ENCODE measurements at regions not wholly inside any gene's neighbourhood (a gene's known extent, or its start where the extent isn't known, plus 50 kb on each side); places are given as distances from the start of the nearest gene placed in this dataset.

- ATAC-seq, result no peak
- TF ChIP-seq ISL1 (CRISPR knock-in tag; IDR thresholded peaks at IDR 0.05), result no peak
- no peak for TF ChIP-seq ZFP30 (CRISPR knock-in tag; IDR thresholded peaks at IDR 0.05)
- TF ChIP-seq GLIS3 (CRISPR knock-in tag; IDR thresholded peaks at IDR 0.05), result no peak
- no peak for TF ChIP-seq SNAI2 (CRISPR knock-in tag; IDR thresholded peaks at IDR 0.05)
- TF ChIP-seq ZNF8 (CRISPR knock-in tag; IDR thresholded peaks at IDR 0.05), result no peak
- no peak for TF ChIP-seq ESRRG (CRISPR knock-in tag; IDR thresholded peaks at IDR 0.05)
Measured at GRCh38 chrX:124478046-124478445, 131.7 kb downstream of the SH2D1A start.

GRCh38 chrX:124488412-124489161 lies 142.2 kb downstream of the SH2D1A start:
- no peak for ATAC-seq

DNA sequence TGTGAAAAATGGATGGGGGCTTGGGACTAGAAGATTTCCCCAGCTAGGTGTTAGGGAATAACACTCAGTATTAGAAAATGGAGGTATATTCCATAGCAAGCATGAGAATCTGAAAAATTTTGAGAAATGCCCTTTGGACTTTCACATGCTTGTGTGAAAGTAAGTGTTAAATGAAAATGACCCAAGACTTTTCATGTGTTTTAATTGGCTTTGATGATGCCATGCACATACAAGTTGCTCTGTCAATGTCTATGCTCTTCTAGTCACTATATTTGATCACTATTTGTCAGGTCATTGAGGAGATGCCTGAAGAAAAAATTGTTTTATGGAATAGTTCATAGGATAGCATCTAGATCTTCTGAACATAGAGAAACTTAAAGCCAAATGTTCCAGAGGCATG lies 147.6 kb downstream of the SH2D1A start:
- no peak for TF ChIP-seq TOX (CRISPR knock-in tag; IDR thresholded peaks at IDR 0.05; ENCODE audit: borderline replicate concordance)
- TF ChIP-seq BACH2 (CRISPR knock-in tag; IDR thresholded peaks at IDR 0.05; ENCODE audit: borderline replicate concordance), result no peak
- no peak for TF ChIP-seq PATZ1 (CRISPR knock-in tag; IDR thresholded peaks at IDR 0.05; ENCODE audit: borderline replicate concordance)
- TF ChIP-seq CSRNP3 (CRISPR knock-in tag; IDR thresholded peaks at IDR 0.05), result no peak
- no peak for TF ChIP-seq CSDC2 (CRISPR knock-in tag; IDR thresholded peaks at IDR 0.05)
- no peak for TF ChIP-seq TCF4 (CRISPR knock-in tag; IDR thresholded peaks at IDR 0.05; ENCODE audit: borderline replicate concordance)
- TF ChIP-seq, protein P1, sequence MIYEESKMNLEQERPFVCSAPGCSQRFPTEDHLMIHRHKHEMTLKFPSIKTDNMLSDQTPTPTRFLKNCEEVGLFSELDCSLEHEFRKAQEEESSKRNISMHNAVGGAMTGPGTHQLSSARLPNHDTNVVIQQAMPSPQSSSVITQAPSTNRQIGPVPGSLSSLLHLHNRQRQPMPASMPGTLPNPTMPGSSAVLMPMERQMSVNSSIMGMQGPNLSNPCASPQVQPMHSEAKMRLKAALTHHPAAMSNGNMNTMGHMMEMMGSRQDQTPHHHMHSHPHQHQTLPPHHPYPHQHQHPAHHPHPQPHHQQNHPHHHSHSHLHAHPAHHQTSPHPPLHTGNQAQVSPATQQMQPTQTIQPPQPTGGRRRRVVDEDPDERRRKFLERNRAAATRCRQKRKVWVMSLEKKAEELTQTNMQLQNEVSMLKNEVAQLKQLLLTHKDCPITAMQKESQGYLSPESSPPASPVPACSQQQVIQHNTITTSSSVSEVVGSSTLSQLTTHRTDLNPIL (CRISPR knock-in tag; IDR thresholded peaks at IDR 0.05; ENCODE audit: low read depth), result no peak
- no peak for TF ChIP-seq RARB (CRISPR knock-in tag; IDR thresholded peaks at IDR 0.05)
- ATAC-seq, result no peak

More at GRCh38 chrX:124488412-124489161, 142.2 kb downstream of the SH2D1A start:
- TF ChIP-seq ZNF565 (CRISPR knock-in tag; conservative IDR thresholded peaks at IDR 0.05; ENCODE audit: low read depth), result no peak
- no peak for TF ChIP-seq ZNF8 (CRISPR knock-in tag; IDR thresholded peaks at IDR 0.05)
- TF ChIP-seq CSRNP3 (CRISPR knock-in tag; IDR thresholded peaks at IDR 0.05), result no peak
- TF ChIP-seq PPARA (CRISPR knock-in tag; IDR thresholded peaks at IDR 0.05; ENCODE audit: borderline replicate concordance), result no peak
- TF ChIP-seq ZFP30 (CRISPR knock-in tag; IDR thresholded peaks at IDR 0.05), result no peak
- no peak for TF ChIP-seq OSR1 (CRISPR knock-in tag; IDR thresholded peaks at IDR 0.05)
- no peak for TF ChIP-seq BACH2 (CRISPR knock-in tag; IDR thresholded peaks at IDR 0.05; ENCODE audit: borderline replicate concordance)
- TF ChIP-seq ZNF70 (CRISPR knock-in tag; IDR thresholded peaks at IDR 0.05), result no peak
- no peak for TF ChIP-seq ESRRG (CRISPR knock-in tag; IDR thresholded peaks at IDR 0.05)
- TF ChIP-seq, protein P2, sequence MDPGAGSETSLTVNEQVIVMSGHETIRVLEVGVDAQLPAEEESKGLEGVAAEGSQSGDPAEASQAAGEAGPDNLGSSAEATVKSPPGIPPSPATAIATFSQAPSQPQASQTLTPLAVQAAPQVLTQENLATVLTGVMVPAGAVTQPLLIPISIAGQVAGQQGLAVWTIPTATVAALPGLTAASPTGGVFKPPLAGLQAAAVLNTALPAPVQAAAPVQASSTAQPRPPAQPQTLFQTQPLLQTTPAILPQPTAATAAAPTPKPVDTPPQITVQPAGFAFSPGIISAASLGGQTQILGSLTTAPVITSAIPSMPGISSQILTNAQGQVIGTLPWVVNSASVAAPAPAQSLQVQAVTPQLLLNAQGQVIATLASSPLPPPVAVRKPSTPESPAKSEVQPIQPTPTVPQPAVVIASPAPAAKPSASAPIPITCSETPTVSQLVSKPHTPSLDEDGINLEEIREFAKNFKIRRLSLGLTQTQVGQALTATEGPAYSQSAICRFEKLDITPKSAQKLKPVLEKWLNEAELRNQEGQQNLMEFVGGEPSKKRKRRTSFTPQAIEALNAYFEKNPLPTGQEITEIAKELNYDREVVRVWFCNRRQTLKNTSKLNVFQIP (CRISPR knock-in tag; IDR thresholded peaks at IDR 0.05; ENCODE audit: borderline replicate concordance, low read depth), result no peak

DNA sequence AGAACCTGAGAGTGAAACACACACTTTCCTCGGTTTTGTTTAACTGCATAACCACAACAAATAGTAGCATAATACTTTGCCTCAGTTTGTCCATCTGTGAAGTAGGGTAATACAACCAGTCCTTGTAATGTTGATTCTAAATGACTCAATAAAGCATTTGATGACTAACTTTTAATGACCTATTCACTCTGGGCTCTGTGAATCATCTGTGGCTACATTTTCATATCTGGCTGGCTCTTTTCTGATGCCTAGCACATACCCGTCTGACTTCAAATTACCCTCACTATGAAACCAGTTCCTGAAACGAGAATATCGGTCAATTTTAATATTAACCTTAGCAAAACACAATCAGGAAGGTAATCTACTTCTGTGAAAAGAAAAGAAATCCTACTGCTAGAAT lies 151.0 kb downstream of the SH2D1A start:
- ATAC-seq, result no peak
- no peak for TF ChIP-seq PATZ1 (CRISPR knock-in tag; IDR thresholded peaks at IDR 0.05; ENCODE audit: borderline replicate concordance)
- no peak for TF ChIP-seq PPARA (CRISPR knock-in tag; IDR thresholded peaks at IDR 0.05; ENCODE audit: borderline replicate concordance)
- TF ChIP-seq BACH2 (CRISPR knock-in tag; IDR thresholded peaks at IDR 0.05; ENCODE audit: borderline replicate concordance), result no peak
- TF ChIP-seq, protein P3, sequence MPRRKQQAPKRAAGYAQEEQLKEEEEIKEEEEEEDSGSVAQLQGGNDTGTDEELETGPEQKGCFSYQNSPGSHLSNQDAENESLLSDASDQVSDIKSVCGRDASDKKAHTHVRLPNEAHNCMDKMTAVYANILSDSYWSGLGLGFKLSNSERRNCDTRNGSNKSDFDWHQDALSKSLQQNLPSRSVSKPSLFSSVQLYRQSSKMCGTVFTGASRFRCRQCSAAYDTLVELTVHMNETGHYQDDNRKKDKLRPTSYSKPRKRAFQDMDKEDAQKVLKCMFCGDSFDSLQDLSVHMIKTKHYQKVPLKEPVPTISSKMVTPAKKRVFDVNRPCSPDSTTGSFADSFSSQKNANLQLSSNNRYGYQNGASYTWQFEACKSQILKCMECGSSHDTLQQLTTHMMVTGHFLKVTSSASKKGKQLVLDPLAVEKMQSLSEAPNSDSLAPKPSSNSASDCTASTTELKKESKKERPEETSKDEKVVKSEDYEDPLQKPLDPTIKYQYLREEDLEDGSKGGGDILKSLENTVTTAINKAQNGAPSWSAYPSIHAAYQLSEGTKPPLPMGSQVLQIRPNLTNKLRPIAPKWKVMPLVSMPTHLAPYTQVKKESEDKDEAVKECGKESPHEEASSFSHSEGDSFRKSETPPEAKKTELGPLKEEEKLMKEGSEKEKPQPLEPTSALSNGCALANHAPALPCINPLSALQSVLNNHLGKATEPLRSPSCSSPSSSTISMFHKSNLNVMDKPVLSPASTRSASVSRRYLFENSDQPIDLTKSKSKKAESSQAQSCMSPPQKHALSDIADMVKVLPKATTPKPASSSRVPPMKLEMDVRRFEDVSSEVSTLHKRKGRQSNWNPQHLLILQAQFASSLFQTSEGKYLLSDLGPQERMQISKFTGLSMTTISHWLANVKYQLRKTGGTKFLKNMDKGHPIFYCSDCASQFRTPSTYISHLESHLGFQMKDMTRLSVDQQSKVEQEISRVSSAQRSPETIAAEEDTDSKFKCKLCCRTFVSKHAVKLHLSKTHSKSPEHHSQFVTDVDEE (CRISPR knock-in tag; IDR thresholded peaks at IDR 0.05), result no peak
- no peak for TF ChIP-seq SNAI2 (CRISPR knock-in tag; IDR thresholded peaks at IDR 0.05)
- TF ChIP-seq ISL1 (CRISPR knock-in tag; IDR thresholded peaks at IDR 0.05), result no peak
- TF ChIP-seq, protein P2 (CRISPR knock-in tag; IDR thresholded peaks at IDR 0.05; ENCODE audit: borderline replicate concordance, low read depth), result no peak
- no peak for TF ChIP-seq GLIS3 (CRISPR knock-in tag; IDR thresholded peaks at IDR 0.05)
